HG03521 (cell line): ENCODE measurements at regions not wholly inside any gene's neighbourhood (a gene's known extent, or its start where the extent isn't known, plus 50 kb on each side); places are given as distances from the start of the nearest gene placed in this dataset.

Experiments
- ATAC-seq: cut with Tn5 transposase; IDR thresholded peaks from one replicate; pipeline ENCODE4 v1.9.1; 2021; ENCODE audit warnings: mild to moderate bottlenecking, moderate library complexity; ENCODE audit not compliant: unreplicated experiment

GRCh38 chr2:2877427-2877826 is 500.2 kb downstream of the EIPR1 start:
- no peak for ATAC-seq

- ATAC-seq: no peak
These were observed 501.0 kb downstream of the EIPR1 start for GRCh38 chr2:2876331-2877221.

GRCh38 chr2:2875831-2876230 is 501.8 kb downstream of the EIPR1 start:
- no peak for ATAC-seq

- no peak for ATAC-seq
These were observed 502.3 kb downstream of the EIPR1 start for GRCh38 chr2:2875296-2875695.

- ATAC-seq: no peak
These were observed 502.8 kb downstream of the EIPR1 start for GRCh38 chr2:2874805-2875204.

- no peak for ATAC-seq
These were observed 503.3 kb downstream of the EIPR1 start for GRCh38 chr2:2874341-2874740.

- ATAC-seq: no peak
These were observed 504.2 kb downstream of the EIPR1 start for GRCh38 chr2:2873450-2873811.

GRCh38 chr2:2872713-2873449 is 504.7 kb downstream of the EIPR1 start:
- no peak for ATAC-seq

GRCh38 chr2:2872309-2872617 is 505.4 kb downstream of the EIPR1 start:
- no peak for ATAC-seq

GRCh38 chr2:2871480-2872308 is 505.9 kb downstream of the EIPR1 start:
- no peak for ATAC-seq

GRCh38 chr2:2870106-2870505 is 507.5 kb downstream of the EIPR1 start:
- no peak for ATAC-seq

- no peak for ATAC-seq
These were observed 508.1 kb downstream of the EIPR1 start for GRCh38 chr2:2869553-2869952.

GRCh38 chr2:2868085-2868484 is 509.5 kb downstream of the EIPR1 start:
- ATAC-seq: no peak

GRCh38 chr2:2867397-2867979 is 510.1 kb downstream of the EIPR1 start:
- no peak for ATAC-seq

- ATAC-seq: no peak
These were observed 511.2 kb downstream of the EIPR1 start for GRCh38 chr2:2866459-2866858.

- no peak for ATAC-seq
These were observed 515.2 kb downstream of the EIPR1 start for GRCh38 chr2:2862386-2862785.

GRCh38 chr2:2861666-2862240 is 515.9 kb downstream of the EIPR1 start:
- ATAC-seq: no peak

GRCh38 chr2:2860589-2861300 is 516.9 kb downstream of the EIPR1 start:
- no peak for ATAC-seq

- ATAC-seq: no peak
These were observed 517.9 kb downstream of the EIPR1 start for GRCh38 chr2:2859732-2860131.

GRCh38 chr2:2859164-2859563 is 518.5 kb downstream of the EIPR1 start:
- no peak for ATAC-seq
